ENCODE measurements at regions not wholly inside any gene's neighbourhood (a gene's known extent, or its start where the extent isn't known, plus 50 kb on each side); places are given as distances from the start of the nearest gene placed in this dataset.

- H3K27ac ChIP-seq: no peak overlapping the region
- H3K36me3 ChIP-seq: no peaks in the 10 kb centered on the region
- TF ChIP-seq EP300 (IDR thresholded peaks at IDR 0.05): no peak
- no peak for TF ChIP-seq POLR2A (IDR thresholded peaks at IDR 0.05)
- no peak for TF ChIP-seq CTCF (IDR thresholded peaks at IDR 0.05)
- intact Hi-C loops (cut with DNase I): no loop called here
- peaks cover 3% of the 10 kb centered on the region for H3K4me1 ChIP-seq (ENCODE audit: insufficient read depth)
- no peaks in the 10 kb centered on the region for H3K9me3 ChIP-seq
- no peak for DNase-seq
- no peak overlapping the region for H3K4me3 ChIP-seq
- 90 to 93% (median 90%) methylated on average over 3 of the region's 3 CpGs for WGBS, 3 donors
- no peaks in the 10 kb centered on the region for H3K27me3 ChIP-seq
Measured at GRCh38 chr1:221636967-221637366, 104.9 kb downstream of the DUSP10 start.

GRCh38 chr1:221637641-221638041, 104.2 kb downstream of the DUSP10 start:
- Histone ChIP-seq H3K4me3 (no peak overlapping the region), H3K9me3 (no peaks in the 10 kb centered on the region), H3K27ac (no peak overlapping the region), H3K27me3 (no peaks in the 10 kb centered on the region), H3K36me3 (no peaks in the 10 kb centered on the region), H3K4me1 (ENCODE audit: insufficient read depth) (peaks cover 3% of the 10 kb centered on the region)
- DNase-seq: no peak
- intact Hi-C loops (cut with DNase I): no loop called here
- WGBS, 3 donors: 44 to 54% (median 47%) methylated on average over 2 of the region's 2 CpGs
- TF ChIP-seq POLR2A (IDR thresholded peaks at IDR 0.05) (no peak), EP300 (IDR thresholded peaks at IDR 0.05) (no peak)

DNA sequence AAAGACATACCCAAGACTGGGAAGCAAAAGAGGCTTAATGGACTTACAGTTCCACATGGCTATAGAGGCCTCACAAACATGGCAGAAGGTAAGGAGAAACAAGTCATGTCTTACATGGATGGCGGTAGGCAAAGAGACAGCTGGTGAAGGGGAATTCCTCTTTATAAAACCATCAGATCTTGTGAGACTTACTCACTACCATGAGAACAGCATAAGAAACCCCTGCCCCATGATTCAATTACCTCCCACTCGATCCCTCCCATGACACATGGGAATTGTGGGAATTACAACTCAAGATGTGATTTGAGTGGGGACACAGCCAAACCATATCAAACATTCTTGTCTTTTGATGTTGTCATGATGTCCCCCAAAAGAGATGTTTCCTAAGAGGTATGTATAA, 103.3 kb downstream of the DUSP10 start:
- no peak for DNase-seq
- no peak overlapping the region for H3K4me3 ChIP-seq
- H3K27ac ChIP-seq: no peak overlapping the region
- H3K9me3 ChIP-seq: no peaks in the 10 kb centered on the region
- peaks cover 3% of the 10 kb centered on the region for H3K4me1 ChIP-seq (ENCODE audit: insufficient read depth)
- WGBS, 3 donors: 92 to 96% (median 93%) methylated on average over 2 of the region's 2 CpGs
- no peaks in the 10 kb centered on the region for H3K36me3 ChIP-seq
- TF ChIP-seq CTCF (IDR thresholded peaks at IDR 0.05) (no peak), POLR2A (IDR thresholded peaks at IDR 0.05) (no peak), EP300 (IDR thresholded peaks at IDR 0.05) (no peak)
- H3K27me3 ChIP-seq: no peaks in the 10 kb centered on the region
- intact Hi-C loops (cut with DNase I): no loop called here

DNA sequence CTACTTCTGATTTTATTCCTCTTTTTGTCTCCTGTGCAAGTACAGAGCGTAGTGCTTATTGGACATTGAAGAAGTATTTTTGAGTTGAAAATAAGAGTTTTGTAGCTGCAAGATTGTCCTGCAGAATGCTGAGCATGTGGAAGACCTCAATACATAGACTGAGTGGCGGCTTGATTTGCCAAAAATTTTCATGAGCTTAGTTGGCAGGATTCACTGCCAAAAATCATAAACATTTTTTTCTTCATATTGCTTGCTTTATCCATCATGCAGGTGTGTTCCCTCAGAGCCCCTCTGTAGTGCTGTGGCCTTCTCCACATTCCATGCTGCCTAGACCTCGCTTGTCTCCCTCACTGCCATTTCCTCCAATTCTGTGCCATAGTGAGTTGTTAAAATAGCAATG, 100.1 kb downstream of the DUSP10 start:
- no peak overlapping the region for H3K27ac ChIP-seq
- H3K27me3 ChIP-seq: no peaks in the 10 kb centered on the region
- no peaks in the 10 kb centered on the region for H3K4me1 ChIP-seq (ENCODE audit: insufficient read depth)
- H3K36me3 ChIP-seq: no peaks in the 10 kb centered on the region
- H3K4me3 ChIP-seq: no peak overlapping the region
- no peaks in the 10 kb centered on the region for H3K9me3 ChIP-seq
- 89 to 96% (median 91%) methylated on average over 3 of the region's 3 CpGs for WGBS, 3 donors
- TF ChIP-seq EP300 (IDR thresholded peaks at IDR 0.05): no peak
- TF ChIP-seq POLR2A (IDR thresholded peaks at IDR 0.05): no peak
- no peak for TF ChIP-seq CTCF (IDR thresholded peaks at IDR 0.05)
- no peak for DNase-seq
- intact Hi-C loops (cut with DNase I): no loop called here

DNA sequence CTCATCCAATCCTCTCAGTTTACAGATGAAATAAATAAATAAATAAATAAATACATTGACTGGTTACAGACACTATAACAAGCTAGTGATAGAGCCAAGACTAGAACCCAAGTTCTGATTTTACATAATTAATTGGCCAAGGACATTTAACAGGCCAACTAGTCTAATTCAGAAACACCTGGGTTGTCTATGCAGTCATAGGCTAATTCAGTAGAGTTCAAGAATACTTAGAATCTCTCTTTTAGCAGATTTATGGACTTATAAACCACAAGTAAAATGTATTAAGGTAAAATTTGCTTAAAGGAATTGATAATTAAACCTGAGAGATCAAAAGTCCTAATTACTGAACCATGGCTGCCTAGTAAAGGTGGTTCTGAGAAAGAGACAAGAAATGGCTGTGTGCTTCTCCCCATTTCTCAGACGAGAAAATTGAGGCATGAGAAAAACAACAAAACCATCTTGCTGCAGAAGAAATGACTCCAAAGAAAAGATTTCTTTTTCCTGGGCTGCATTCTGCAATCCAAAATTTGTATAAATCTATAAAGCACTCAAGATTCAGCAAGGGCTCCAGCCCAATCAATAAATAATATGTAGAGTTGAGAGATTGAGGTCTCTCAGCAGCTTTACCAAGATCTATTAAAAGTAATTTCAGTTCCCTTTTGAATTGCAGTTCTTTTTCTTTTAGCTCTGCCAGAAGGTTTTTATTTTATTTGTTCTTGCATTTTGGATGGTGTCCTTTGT, 98.3 kb downstream of the DUSP10 start:
- DNase-seq: no peak
- no peak overlapping the region for H3K4me3 ChIP-seq
- no peak for TF ChIP-seq CTCF (IDR thresholded peaks at IDR 0.05)
- TF ChIP-seq POLR2A (IDR thresholded peaks at IDR 0.05): no peak
- no peak for TF ChIP-seq EP300 (IDR thresholded peaks at IDR 0.05)
- intact Hi-C loops (cut with DNase I): no loop called here
- no peaks in the 10 kb centered on the region for H3K27me3 ChIP-seq
- H3K27ac ChIP-seq: no peak overlapping the region
- no peaks in the 10 kb centered on the region for H3K9me3 ChIP-seq
- 49 to 75% (median 67%) methylated on average over 1 of the region's 1 CpG for WGBS, 3 donors
- H3K36me3 ChIP-seq: no peaks in the 10 kb centered on the region
- H3K4me1 ChIP-seq (ENCODE audit: insufficient read depth): no peaks in the 10 kb centered on the region
